H1 (cell line): ENCODE measurements at regions not wholly inside any gene's neighbourhood (a gene's known extent, or its start where the extent isn't known, plus 50 kb on each side); places are given as distances from the start of the nearest gene placed in this dataset.

Source experiments
- ASH2L ChIP-seq: fragments of 200-600, 300-600 bp; sonication (generic); IDR thresholded peaks from one replicate; pipeline ENCODE4 v1.7.1; 2017; ENCODE audit warnings: low read length
- GTF2F1 ChIP-seq: IDR thresholded peaks from 2 replicates; pipeline ENCODE4 v1.6.1; 2012; ENCODE audit warnings: low read depth, low read length, improper control_type of control experiment, borderline replicate concordance
- MAFK ChIP-seq: IDR thresholded peaks from 2 replicates; pipeline ENCODE4 v1.6.1; 2012; ENCODE audit warnings: low read depth, mild to moderate bottlenecking, improper control_type of control experiment, low read length
- PHF8 ChIP-seq: fragments of 200-600 bp; sonication (generic); conservative IDR thresholded peaks from 2 replicates; pipeline ENCODE4 v1.7.1; 2012; ENCODE audit warnings: low read depth, mild to moderate bottlenecking, inconsistent platforms, low read length, moderate library complexity
- SAP30 ChIP-seq: fragments of 300-600 bp; sonication (generic); IDR thresholded peaks from 2 replicates; pipeline ENCODE4 v1.7.1; 2012; ENCODE audit warnings: low read length, moderate library complexity, mild to moderate bottlenecking, inconsistent platforms; ENCODE audit not compliant: insufficient read depth, insufficient replicate concordance

GRCh38 chr9:84054341-84055010 lies 73.9 kb downstream of the RMI1 start (continued):
- TF ChIP-seq GTF2F1 (no peak), SAP30 (no peak), ASH2L (no peak), PHF8 (no peak), MAFK (no peak)
